ENCODE measurements at regions not wholly inside any gene's neighbourhood (a gene's known extent, or its start where the extent isn't known, plus 50 kb on each side); places are given as distances from the start of the nearest gene placed in this dataset.

- no peak overlapping the region for H3K4me3 Mint-ChIP-seq
- no peaks in the 10 kb centered on the region for H3K9me3 Mint-ChIP-seq
- peak overlapping the region in 1 of 10 donors; percentile 9 for H3K27ac Mint-ChIP-seq
- DNase-seq (no peak), ATAC-seq (no peak)
- H3K4me1 Mint-ChIP-seq, result peaks cover 0 to 3% (median 0%) of the 10 kb centered on the region in 4 donors
- POLR2A ChIA-PET, result no interaction called here
- no peaks in the 10 kb centered on the region for H3K27me3 Mint-ChIP-seq
- no peaks in the 10 kb centered on the region for H3K36me3 Mint-ChIP-seq
Observed at GRCh38 chr17:51397361-51398127, 137.2 kb downstream of the UTP18 start.

GRCh38 chr17:51398128-51398525 lies 137.8 kb downstream of the UTP18 start:
- peak overlapping the region in 1 of 10 donors; percentile 9 for H3K27ac Mint-ChIP-seq
- DNase-seq (no peak), ATAC-seq (no peak)
- peaks cover 0 to 3% (median 0%) of the 10 kb centered on the region in 4 donors for H3K4me1 Mint-ChIP-seq
- H3K4me3 Mint-ChIP-seq, result no peak overlapping the region
- no peaks in the 10 kb centered on the region for H3K36me3 Mint-ChIP-seq
- no peaks in the 10 kb centered on the region for H3K27me3 Mint-ChIP-seq
- POLR2A ChIA-PET, result no interaction called here
- H3K9me3 Mint-ChIP-seq, result no peaks in the 10 kb centered on the region

- peak overlapping the region in 1 of 10 donors; percentile 46 for H3K27ac Mint-ChIP-seq
- no peak for ATAC-seq
- POLR2A ChIA-PET, result no interaction called here
Observed at GRCh38 chr17:51398687-51399086, 138.3 kb downstream of the UTP18 start.

GRCh38 chr17:51401279-51401678 lies 140.9 kb downstream of the UTP18 start:
- POLR2A ChIA-PET, result no interaction called here
- Mint-ChIP-seq H3K27ac (peak overlapping the region in 1 of 10 donors; percentile 15), H3K36me3 (no peaks in the 10 kb centered on the region), H3K4me1 (peaks cover 0 to 3% (median 0%) of the 10 kb centered on the region in 4 donors), H3K27me3 (no peaks in the 10 kb centered on the region), H3K9me3 (no peaks in the 10 kb centered on the region), H3K4me3 (no peak overlapping the region)
- DNase-seq (no peak), ATAC-seq (no peak)

More at GRCh38 chr17:51398687-51399086, 138.3 kb downstream of the UTP18 start:
- no peak overlapping the region for H3K4me3 Mint-ChIP-seq
- H3K36me3 Mint-ChIP-seq, result no peaks in the 10 kb centered on the region
- H3K4me1 Mint-ChIP-seq, result peaks cover 0 to 3% (median 0%) of the 10 kb centered on the region in 4 donors
- no peaks in the 10 kb centered on the region for H3K9me3 Mint-ChIP-seq
- H3K27me3 Mint-ChIP-seq, result no peaks in the 10 kb centered on the region
- DNase-seq, result no peak

GRCh38 chr17:51402899-51403298 lies 142.6 kb downstream of the UTP18 start:
- ATAC-seq (no peak), DNase-seq (no peak)
- H3K4me3 Mint-ChIP-seq, result no peak overlapping the region
- POLR2A ChIA-PET, result no interaction called here
- H3K36me3 Mint-ChIP-seq, result no peaks in the 10 kb centered on the region
- H3K27ac Mint-ChIP-seq, result no peak overlapping the region
- peaks cover 0 to under 1% (median 0%) of the 10 kb centered on the region in 5 donors for H3K27me3 Mint-ChIP-seq
- no peaks in the 10 kb centered on the region for H3K9me3 Mint-ChIP-seq
- H3K4me1 Mint-ChIP-seq, result peaks cover 0 to 3% (median 0%) of the 10 kb centered on the region in 4 donors

GRCh38 chr17:51407576-51407975 lies 147.2 kb downstream of the UTP18 start:
- Mint-ChIP-seq H3K4me3 (no peak overlapping the region), H3K9me3 (peaks cover 0 to 8% (median 0%) of the 10 kb centered on the region in 9 donors), H3K27me3 (peaks cover 0 to 13% (median 4%) of the 10 kb centered on the region in 5 donors), H3K4me1 (no peaks in the 10 kb centered on the region), H3K27ac (peak overlapping the region in 2 of 10 donors; percentile 28), H3K36me3 (no peaks in the 10 kb centered on the region)
- ATAC-seq (no peak), DNase-seq (no peak)
- POLR2A ChIA-PET, result no interaction called here

GRCh38 chr17:51419476-51419875 lies 159.1 kb downstream of the UTP18 start:
- H3K27me3 Mint-ChIP-seq, result peaks cover 0 to 2% (median 0%) of the 10 kb centered on the region in 5 donors
- H3K4me3 Mint-ChIP-seq, result peak overlapping the region in 1 of 10 donors; percentile 30
- no peaks in the 10 kb centered on the region for H3K9me3 Mint-ChIP-seq
- no peaks in the 10 kb centered on the region for H3K36me3 Mint-ChIP-seq
- POLR2A ChIA-PET, result no interaction called here
- H3K4me1 Mint-ChIP-seq, result peaks cover 10 to 23% (median 17%) of the 10 kb centered on the region in 4 donors
- ATAC-seq (no peak), DNase-seq (no peak)
- peak overlapping the region in 1 of 10 donors; percentile 43 for H3K27ac Mint-ChIP-seq

GRCh38 chr17:51421525-51421924 lies 161.2 kb downstream of the UTP18 start:
- DNase-seq, result no peak
- Mint-ChIP-seq H3K27me3 (peaks cover 0 to 2% (median 0%) of the 10 kb centered on the region in 5 donors), H3K9me3 (no peaks in the 10 kb centered on the region), H3K4me1 (peaks cover 10 to 29% (median 17%) of the 10 kb centered on the region in 4 donors), H3K4me3 (no peak overlapping the region), H3K27ac (peak overlapping the region in 2 of 10 donors; percentile 12 to 35), H3K36me3 (no peaks in the 10 kb centered on the region)
- POLR2A ChIA-PET, result interaction anchor here (0.6 kb wide), 1 partner anchor 11 kb away, joined by 8 read pairs; no protein-coding TSS in a partner anchor
- no peak for ATAC-seq

GRCh38 chr17:51422634-51423033 lies 162.3 kb downstream of the UTP18 start:
- Mint-ChIP-seq H3K27ac (peak overlapping the region in 3 of 10 donors; percentile 34 to 86 (median 36)), H3K9me3 (no peaks in the 10 kb centered on the region), H3K4me1 (peaks cover 19 to 40% (median 27%) of the 10 kb centered on the region in 4 donors), H3K27me3 (peaks cover 0 to 2% (median 0%) of the 10 kb centered on the region in 5 donors), H3K4me3 (no peak overlapping the region), H3K36me3 (no peaks in the 10 kb centered on the region)
- ATAC-seq, result no peak
- no peak for DNase-seq
- POLR2A ChIA-PET, result no interaction called here

GRCh38 chr17:51423421-51424160 lies 163.2 kb downstream of the UTP18 start:
- no peak overlapping the region for H3K4me3 Mint-ChIP-seq
- DNase-seq (no peak), ATAC-seq (no peak)
- no peaks in the 10 kb centered on the region for H3K36me3 Mint-ChIP-seq
- peak overlapping the region in 5 of 10 donors; percentile 12 to 72 (median 53) for H3K27ac Mint-ChIP-seq
- no peaks in the 10 kb centered on the region for H3K9me3 Mint-ChIP-seq
- peaks cover 19 to 41% (median 32%) of the 10 kb centered on the region in 4 donors for H3K4me1 Mint-ChIP-seq
- POLR2A ChIA-PET, result no interaction called here
- H3K27me3 Mint-ChIP-seq, result no peaks in the 10 kb centered on the region

GRCh38 chr17:51425773-51426172 lies 165.4 kb downstream of the UTP18 start:
- Mint-ChIP-seq H3K4me1 (peaks cover 22 to 49% (median 46%) of the 10 kb centered on the region in 4 donors), H3K36me3 (no peaks in the 10 kb centered on the region), H3K9me3 (no peaks in the 10 kb centered on the region), H3K27me3 (no peaks in the 10 kb centered on the region), H3K27ac (peak overlapping the region in 7 of 10 donors; percentile 7 to 94 (median 45)), H3K4me3 (no peak overlapping the region)
- no peak for DNase-seq
- no peak for ATAC-seq
- POLR2A ChIA-PET, result no interaction called here

- POLR2A ChIA-PET, result no interaction called here
- Mint-ChIP-seq H3K4me3 (peak overlapping the region; percentile 47 to 82 (median 70)), H3K36me3 (no peaks in the 10 kb centered on the region), H3K27me3 (no peaks in the 10 kb centered on the region), H3K4me1 (peaks cover 26 to 56% (median 52%) of the 10 kb centered on the region in 4 donors), H3K27ac (peak overlapping the region; percentile 74 to 95 (median 91)), H3K9me3 (no peaks in the 10 kb centered on the region)
- ATAC-seq (peak; percentile 32 to 40), DNase-seq (peak in 4 of 10 donors; percentile 12 to 52 (median 16))
Observed at GRCh38 chr17:51427323-51427811, 167.0 kb downstream of the UTP18 start.

- H3K27ac Mint-ChIP-seq, result peak overlapping the region; percentile 74 to 95 (median 91)
- ATAC-seq (peak; percentile 89 to 92), DNase-seq (peak; percentile 46 to 78 (median 66))
- H3K4me3 Mint-ChIP-seq, result peak overlapping the region; percentile 47 to 82 (median 70)
- POLR2A ChIA-PET, result no interaction called here
- no peaks in the 10 kb centered on the region for H3K27me3 Mint-ChIP-seq
- H3K4me1 Mint-ChIP-seq, result peaks cover 22 to 56% (median 50%) of the 10 kb centered on the region in 4 donors
- no peaks in the 10 kb centered on the region for H3K9me3 Mint-ChIP-seq
- no peaks in the 10 kb centered on the region for H3K36me3 Mint-ChIP-seq
Observed at GRCh38 chr17:51427856-51428255, 167.5 kb downstream of the UTP18 start.
